IMR-90 (cell line): ENCODE measurements at regions not wholly inside any gene's neighbourhood (a gene's known extent, or its start where the extent isn't known, plus 50 kb on each side); places are given as distances from the start of the nearest gene placed in this dataset.

Source experiments
- ATAC-seq: fragments of 200-7000 bp; cut with Tn5 transposase; 2 replicates; pipeline ENCODE4 v1.9.1; 2020; ENCODE audit warnings: low read depth, mild to moderate bottlenecking, moderate library complexity
- BruUV-seq: library from RNA; stranded (reverse); fragments of 400-500 nt; replicated peaks from 2 replicates; lab custom pipeline; 2021; lab: Mats Ljungman, UMichigan
- CTCF ChIA-PET: fragments of 300-600 bp; formaldehyde crosslinking; extraction: SDS; loops from one replicate; lab custom pipeline; 2021; ENCODE audit warnings: antibody characterized with exemption; lab: Yijun Ruan, JAX
- POLR2A ChIA-PET: fragments of 300-600 bp; sonication (Branson Sonifier 250); formaldehyde crosslinking; loops from one replicate; lab custom pipeline; 2022; ENCODE audit warnings: antibody characterized with exemption; ENCODE audit not compliant: unreplicated experiment; lab: Charles Lee
- DNase-seq: peaks from one replicate; pipeline ENCODE4 v3.0.0; 2013
- H2AFZ ChIP-seq: replicated peaks from 2 replicates; pipeline ENCODE3; 2013; ENCODE audit warnings: low read length, mild to moderate bottlenecking; ENCODE audit not compliant: poor library complexity
- H2AK5ac ChIP-seq: 2 replicates; pipeline ENCODE4 v1.6.1; 2013; ENCODE audit warnings: low read depth, low read length, inconsistent platforms
- H2AK9ac ChIP-seq: replicated peaks from 2 replicates; pipeline ENCODE3; 2013; ENCODE audit warnings: mild to moderate bottlenecking, low read depth, low read length, moderate library complexity; ENCODE audit not compliant: poor library complexity
- H2BK120ac ChIP-seq: 2 replicates; pipeline ENCODE4 v1.6.1; 2013; ENCODE audit warnings: low read depth, low read length, inconsistent platforms
- H2BK15ac ChIP-seq: 3 replicates; pipeline ENCODE4 v1.6.1; 2013; ENCODE audit warnings: low read depth, low read length, inconsistent platforms
- H2BK20ac ChIP-seq: 2 replicates; pipeline ENCODE4 v1.6.1; 2013; ENCODE audit warnings: low read depth, mild to moderate bottlenecking, inconsistent platforms, low read length, moderate library complexity
- H2BK5ac ChIP-seq: 2 replicates; pipeline ENCODE4 v1.6.1; 2013; ENCODE audit warnings: mild to moderate bottlenecking, low read depth, low read length, inconsistent platforms; ENCODE audit not compliant: poor library complexity, severe bottlenecking
- H3K14ac ChIP-seq: replicated peaks from 2 replicates; pipeline ENCODE4 v1.6.1; 2013; ENCODE audit warnings: low read depth, low read length, inconsistent platforms
- H3K18ac ChIP-seq: 2 replicates; pipeline ENCODE4 v1.6.1; 2013; ENCODE audit warnings: low read depth, low read length, control low read depth
- H3K23ac ChIP-seq: 2 replicates; pipeline ENCODE4 v1.6.1; 2013; ENCODE audit warnings: low read depth, low read length, inconsistent platforms
- H3K27ac ChIP-seq: 2 replicates; pipeline ENCODE4 v1.5.1; 2013; ENCODE audit warnings: mild to moderate bottlenecking, control low read depth, low read length; ENCODE audit not compliant: insufficient read depth
- H3K27me3 ChIP-seq: 2 replicates; pipeline ENCODE4 v1.6.1; 2013; ENCODE audit warnings: low read length; ENCODE audit not compliant: control insufficient read depth, insufficient read depth
- H3K36me3 ChIP-seq: 2 replicates; pipeline ENCODE4 v1.6.1; 2013; ENCODE audit warnings: low read length, mixed read lengths; ENCODE audit not compliant: control insufficient read depth, insufficient read depth
- H3K4ac ChIP-seq: 2 replicates; pipeline ENCODE4 v1.6.1; 2013; ENCODE audit warnings: low read depth, low read length, inconsistent platforms
- H3K4me1 ChIP-seq: 2 replicates; pipeline ENCODE4 v1.6.1; 2013; ENCODE audit warnings: low read length, mixed read lengths; ENCODE audit not compliant: control insufficient read depth, insufficient read depth
- H3K4me2 ChIP-seq: 2 replicates; pipeline ENCODE4 v1.6.1; 2013; ENCODE audit warnings: low read depth, mild to moderate bottlenecking, control low read depth, low read length, moderate library complexity
- H3K4me3 ChIP-seq: 2 replicates; pipeline ENCODE4 v1.5.1; 2013; ENCODE audit warnings: low read depth, mild to moderate bottlenecking, control low read depth, low read length, moderate library complexity; ENCODE audit not compliant: insufficient read depth
- H3K56ac ChIP-seq: 2 replicates; pipeline ENCODE4 v1.6.1; 2013; ENCODE audit warnings: low read length, inconsistent platforms; ENCODE audit not compliant: insufficient read depth; ENCODE audit errors: extremely low read depth
- H3K79me1 ChIP-seq, 2 experiments: 2 replicates each; pipeline ENCODE4 v1.6.1; 2013; ENCODE audit warnings: low read length in 2 of 2, inconsistent platforms in 1 of 2, low read depth in 1 of 2
- H3K9ac ChIP-seq: 2 replicates; pipeline ENCODE4 v1.6.1; 2013; ENCODE audit warnings: low read depth, low read length, control low read depth
- H3K9me1 ChIP-seq: 2 replicates; pipeline ENCODE4 v1.6.1; 2013; ENCODE audit warnings: low read length, inconsistent platforms; ENCODE audit not compliant: insufficient read depth
- H3K9me3 ChIP-seq: 2 replicates; pipeline ENCODE4 v1.6.1; 2013; ENCODE audit warnings: low read length; ENCODE audit not compliant: control insufficient read depth, insufficient read depth
- H4K20me1 ChIP-seq: 2 replicates; pipeline ENCODE4 v1.6.1; 2013; ENCODE audit warnings: low read length, inconsistent platforms; ENCODE audit not compliant: insufficient read depth
- H4K5ac ChIP-seq: 2 replicates; pipeline ENCODE4 v1.6.1; 2013; ENCODE audit warnings: mild to moderate bottlenecking, low read depth, low read length, control low read depth
- H4K8ac ChIP-seq, 2 experiments: 2 replicates each; pipeline ENCODE4 v1.6.1; 2013; ENCODE audit warnings: low read depth in 2 of 2, low read length in 2 of 2, control low read depth in 1 of 2, inconsistent platforms in 1 of 2
- H4K91ac ChIP-seq: 2 replicates; pipeline ENCODE4 v1.6.1; 2013; ENCODE audit warnings: low read depth, low read length, inconsistent platforms; ENCODE audit not compliant: insufficient read depth
- MXI1 ChIP-seq: IDR thresholded peaks from 2 replicates; pipeline ENCODE4 v1.6.1; 2012; ENCODE audit warnings: low read depth, mild to moderate bottlenecking, low read length, moderate library complexity, borderline replicate concordance
- whole genome bisulfite sequencing, 2 experiments: methylation state at CpG; one replicate each; pipeline versions ENCODE4 v1.1.5 to v1.1.7; 2013; ENCODE audit warnings: missing lambda C conversion rate in 2 of 2; ENCODE audit not compliant: insufficient read length in 1 of 2; ENCODE audit errors: extremely low coverage in 2 of 2; 5-methylcytosine and 5-hydroxymethylcytosine counted together
- dilution Hi-C: fragments of 300-500 bp; cut with HindIII; formaldehyde crosslinking; loops from one replicate; pipeline ENCODE4 v1.14.3; 2018; ENCODE audit warnings: low sequenced_read_pairs; ENCODE audit not compliant: unreplicated experiment
- in situ Hi-C: fragments of 300-500 bp; cut with MboI; formaldehyde crosslinking; loops from 3 replicates; pipeline ENCODE4 v1.14.3; 2019; ENCODE audit warnings: low sequenced_read_pairs, inconsistent platforms, mixed read lengths
- intact Hi-C: fragments of 100-400 bp; cut with micrococcal nuclease; formaldehyde crosslinking; loops from 2 replicates; pipeline ENCODE4 v1.10.0; 2022
- TF ChIP-seq, protein P1 (sequence below): conservative IDR thresholded peaks from 2 replicates; pipeline ENCODE4 v1.5.1; 2012; ENCODE audit warnings: mild to moderate bottlenecking, low read depth, low read length, improper control_type of control experiment

DNA sequence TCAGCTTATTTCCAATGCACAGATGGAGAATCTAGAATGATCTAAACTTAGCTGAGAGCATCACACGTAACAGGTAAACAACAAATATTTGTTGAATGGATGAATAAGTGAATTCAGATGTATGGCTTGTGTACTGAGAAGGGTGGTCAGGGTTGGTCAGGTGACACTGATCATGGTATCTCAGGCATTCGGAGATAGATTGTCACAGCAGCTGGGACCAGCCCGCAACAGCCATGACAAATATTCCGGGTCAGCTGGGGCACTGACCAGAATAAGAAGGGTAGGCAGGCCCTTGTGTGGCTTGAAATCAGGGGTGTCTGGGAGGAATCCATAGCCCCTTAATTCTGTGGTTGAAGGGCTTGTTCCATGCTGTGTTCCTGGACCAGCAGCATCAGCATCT, 159.4 kb upstream of the ARX start:
- Histone ChIP-seq H2BK120ac (no peak overlapping the region), H3K79me1 (no peaks in the 10 kb centered on the region), H3K27ac (no peak overlapping the region), H3K9me3 (no peaks in the 10 kb centered on the region), H3K27me3 (no peaks in the 10 kb centered on the region), H3K18ac (no peak overlapping the region), H2AK9ac (no peak overlapping the region), H3K56ac (no peak overlapping the region), H3K9me1 (no peaks in the 10 kb centered on the region), H2BK15ac (no peak overlapping the region), H2BK5ac (no peak overlapping the region), H2AK5ac (no peak overlapping the region), H4K20me1 (no peaks in the 10 kb centered on the region), H3K4ac (no peak overlapping the region), H4K5ac (no peak overlapping the region), H4K91ac (no peak overlapping the region), H4K8ac (no peak overlapping the region), H3K4me2 (no peak overlapping the region), H2AFZ (no peak overlapping the region), H3K14ac (no peak overlapping the region), H3K4me1 (no peaks in the 10 kb centered on the region), H3K23ac (no peak overlapping the region), H3K4me3 (no peak overlapping the region), H2BK20ac (no peak overlapping the region), H3K36me3 (no peaks in the 10 kb centered on the region), H3K9ac (no peak overlapping the region)
- TF ChIP-seq, protein P1, sequence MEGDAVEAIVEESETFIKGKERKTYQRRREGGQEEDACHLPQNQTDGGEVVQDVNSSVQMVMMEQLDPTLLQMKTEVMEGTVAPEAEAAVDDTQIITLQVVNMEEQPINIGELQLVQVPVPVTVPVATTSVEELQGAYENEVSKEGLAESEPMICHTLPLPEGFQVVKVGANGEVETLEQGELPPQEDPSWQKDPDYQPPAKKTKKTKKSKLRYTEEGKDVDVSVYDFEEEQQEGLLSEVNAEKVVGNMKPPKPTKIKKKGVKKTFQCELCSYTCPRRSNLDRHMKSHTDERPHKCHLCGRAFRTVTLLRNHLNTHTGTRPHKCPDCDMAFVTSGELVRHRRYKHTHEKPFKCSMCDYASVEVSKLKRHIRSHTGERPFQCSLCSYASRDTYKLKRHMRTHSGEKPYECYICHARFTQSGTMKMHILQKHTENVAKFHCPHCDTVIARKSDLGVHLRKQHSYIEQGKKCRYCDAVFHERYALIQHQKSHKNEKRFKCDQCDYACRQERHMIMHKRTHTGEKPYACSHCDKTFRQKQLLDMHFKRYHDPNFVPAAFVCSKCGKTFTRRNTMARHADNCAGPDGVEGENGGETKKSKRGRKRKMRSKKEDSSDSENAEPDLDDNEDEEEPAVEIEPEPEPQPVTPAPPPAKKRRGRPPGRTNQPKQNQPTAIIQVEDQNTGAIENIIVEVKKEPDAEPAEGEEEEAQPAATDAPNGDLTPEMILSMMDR, result no peak
- no peak for TF ChIP-seq MXI1
- dilution Hi-C loops, result no loop called here
- DNase-seq, result no peak
- ATAC-seq, result no peak
- in situ Hi-C loops, result no loop called here
- no CpG with 5 or more reads among the region's 4 CpGs for WGBS, 2 experiments
- intact Hi-C loops, result no loop called here
- no TSS peak for BruUV-seq
- ChIA-PET POLR2A (no interaction called here), CTCF (no interaction called here)
